ENCODE measurements at regions not wholly inside any gene's neighbourhood (a gene's known extent, or its start where the extent isn't known, plus 50 kb on each side); places are given as distances from the start of the nearest gene placed in this dataset.

- ChIA-PET CTCF (interaction anchor here (1.0 to 1.5 kb wide), 4 partner anchors 27 to 823 kb away, joined by 3 read pairs; no protein-coding TSS in a partner anchor), POLR2A (no interaction called here)
- WGBS (ENCODE audit: insufficient coverage): 14% methylated on average over 6 of the region's 6 CpGs
- DNase-seq: peak; percentile 24 to 89 (median 87)
- Histone ChIP-seq H3K36me3 (ENCODE audit: control insufficient read depth in 4 of 4, insufficient read depth in 4 of 4, low read length in 3 of 4) (no peaks in the 10 kb centered on the region), H3K27me3 (replicated peaks in 2 of 5; ENCODE audit: control insufficient read depth in 4 of 5, insufficient read depth in 5 of 5, low read length in 4 of 5) (peaks cover 0 to 14% (median 9%) of the 10 kb centered on the region in 5 experiments), H3K4me3 (ENCODE audit: control insufficient read depth in 1 of 7, extremely low read depth in 1 of 7, insufficient read depth in 4 of 7, low read depth in 2 of 7, low read length in 6 of 7) (peak overlapping the region in 1 of 7 experiments; percentile 10), H3K4me1 (ENCODE audit: control extremely low read depth in 1 of 4, control insufficient read depth in 4 of 4, insufficient read depth in 4 of 4, low read length in 3 of 4) (peaks cover 7 to 14% (median 11%) of the 10 kb centered on the region in 4 experiments), H3K9me3 (ENCODE audit: control extremely low read depth in 1 of 5, control insufficient read depth in 4 of 5, insufficient read depth in 2 of 5, low read depth in 1 of 5, low read length in 4 of 5) (peaks cover 0 to 2% (median 0%) of the 10 kb centered on the region in 5 experiments), H3K27ac (ENCODE audit: insufficient read depth in 1 of 2, low read depth in 1 of 2, low read length in 2 of 2, poor library complexity in 1 of 2, severe bottlenecking in 2 of 2) (no peak overlapping the region)
Measured at GRCh38 chr6:134117409-134117808, 65.0 kb upstream of the SLC2A12 start.

GRCh38 chr6:134115715-134116074, 63.3 kb upstream of the SLC2A12 start:
- 98% methylated on average over 5 of the region's 7 CpGs for WGBS (ENCODE audit: insufficient coverage)
- Histone ChIP-seq H3K36me3 (ENCODE audit: control insufficient read depth in 4 of 4, insufficient read depth in 4 of 4, low read length in 3 of 4) (no peaks in the 10 kb centered on the region), H3K9me3 (ENCODE audit: control extremely low read depth in 1 of 5, control insufficient read depth in 4 of 5, insufficient read depth in 2 of 5, low read depth in 1 of 5, low read length in 4 of 5) (peaks cover 0 to 2% (median 0%) of the 10 kb centered on the region in 5 experiments), H3K27me3 (replicated peaks in 2 of 5; ENCODE audit: control insufficient read depth in 4 of 5, insufficient read depth in 5 of 5, low read length in 4 of 5) (peaks cover 0 to 14% (median 9%) of the 10 kb centered on the region in 5 experiments), H3K4me1 (ENCODE audit: control extremely low read depth in 1 of 4, control insufficient read depth in 4 of 4, insufficient read depth in 4 of 4, low read length in 3 of 4) (peaks cover 7 to 14% (median 11%) of the 10 kb centered on the region in 4 experiments), H3K4me3 (ENCODE audit: control insufficient read depth in 1 of 7, extremely low read depth in 1 of 7, insufficient read depth in 4 of 7, low read depth in 2 of 7, low read length in 6 of 7) (no peak overlapping the region), H3K27ac (ENCODE audit: insufficient read depth in 1 of 2, low read depth in 1 of 2, low read length in 2 of 2, poor library complexity in 1 of 2, severe bottlenecking in 2 of 2) (no peak overlapping the region)
- DNase-seq: no peak
- CTCF ChIA-PET: interaction anchor here (0.7 to 1.4 kb wide), 3 partner anchors 9 to 17 kb away, joined by 3 read pairs; no protein-coding TSS in a partner anchor
- POLR2A ChIA-PET: no interaction called here

- Histone ChIP-seq H3K36me3 (ENCODE audit: control insufficient read depth in 4 of 4, insufficient read depth in 4 of 4, low read length in 3 of 4) (no peaks in the 10 kb centered on the region), H3K4me3 (ENCODE audit: control insufficient read depth in 1 of 7, extremely low read depth in 1 of 7, insufficient read depth in 4 of 7, low read depth in 2 of 7, low read length in 6 of 7) (no peak overlapping the region), H3K9me3 (ENCODE audit: control extremely low read depth in 1 of 5, control insufficient read depth in 4 of 5, insufficient read depth in 2 of 5, low read depth in 1 of 5, low read length in 4 of 5) (no peaks in the 10 kb centered on the region), H3K4me1 (ENCODE audit: control extremely low read depth in 1 of 4, control insufficient read depth in 4 of 4, insufficient read depth in 4 of 4, low read length in 3 of 4) (peaks cover 7 to 14% (median 11%) of the 10 kb centered on the region in 4 experiments), H3K27me3 (replicated peaks in 2 of 5; ENCODE audit: control insufficient read depth in 4 of 5, insufficient read depth in 5 of 5, low read length in 4 of 5) (peaks cover 0 to 14% (median 9%) of the 10 kb centered on the region in 5 experiments), H3K27ac (ENCODE audit: insufficient read depth in 1 of 2, low read depth in 1 of 2, low read length in 2 of 2, poor library complexity in 1 of 2, severe bottlenecking in 2 of 2) (no peak overlapping the region)
- WGBS (ENCODE audit: insufficient coverage): 52% methylated on average over 31 of the region's 47 CpGs
- no peak for DNase-seq
- CTCF ChIA-PET: interaction anchor here (0.7 to 1.4 kb wide), 3 partner anchors 8 to 16 kb away, joined by 3 read pairs; no protein-coding TSS in a partner anchor
- POLR2A ChIA-PET: no interaction called here
Measured at GRCh38 chr6:134114918-134115714, 62.7 kb upstream of the SLC2A12 start.

GRCh38 chr6:134114489-134114888, 62.1 kb upstream of the SLC2A12 start:
- no peak for DNase-seq
- H3K27me3 ChIP-seq (replicated peaks in 2 of 5; ENCODE audit: control insufficient read depth in 4 of 5, insufficient read depth in 5 of 5, low read length in 4 of 5): peaks cover 0 to 14% (median 9%) of the 10 kb centered on the region in 5 experiments
- H3K4me3 ChIP-seq (ENCODE audit: control insufficient read depth in 1 of 7, extremely low read depth in 1 of 7, insufficient read depth in 4 of 7, low read depth in 2 of 7, low read length in 6 of 7): no peak overlapping the region
- POLR2A ChIA-PET: no interaction called here
- no peaks in the 10 kb centered on the region for H3K9me3 ChIP-seq (ENCODE audit: control extremely low read depth in 1 of 5, control insufficient read depth in 4 of 5, insufficient read depth in 2 of 5, low read depth in 1 of 5, low read length in 4 of 5)
- CTCF ChIA-PET: interaction anchor here (0.8 to 7.7 kb wide), 2 partner anchors 15 to 191 kb away, joined by 3 to 72 read pairs; no protein-coding TSS in a partner anchor
- no peak overlapping the region for H3K27ac ChIP-seq (ENCODE audit: insufficient read depth in 1 of 2, low read depth in 1 of 2, low read length in 2 of 2, poor library complexity in 1 of 2, severe bottlenecking in 2 of 2)
- no peaks in the 10 kb centered on the region for H3K36me3 ChIP-seq (ENCODE audit: control insufficient read depth in 4 of 4, insufficient read depth in 4 of 4, low read length in 3 of 4)
- WGBS (ENCODE audit: insufficient coverage): no CpG with 5 or more reads among the region's 3 CpGs
- H3K4me1 ChIP-seq (ENCODE audit: control extremely low read depth in 1 of 4, control insufficient read depth in 4 of 4, insufficient read depth in 4 of 4, low read length in 3 of 4): peaks cover 7 to 14% (median 11%) of the 10 kb centered on the region in 4 experiments

GRCh38 chr6:134111726-134112125, 59.3 kb upstream of the SLC2A12 start:
- ChIA-PET CTCF (interaction anchor here (0.7 to 7.7 kb wide), 17 partner anchors 10 to 1335 kb away, joined by 3 to 72 read pairs (median 4); no protein-coding TSS in a partner anchor), POLR2A (no interaction called here)
- no peak for DNase-seq
- H3K4me3 ChIP-seq (ENCODE audit: control insufficient read depth in 1 of 7, extremely low read depth in 1 of 7, insufficient read depth in 4 of 7, low read depth in 2 of 7, low read length in 6 of 7): no peak overlapping the region
- H3K9me3 ChIP-seq (ENCODE audit: control extremely low read depth in 1 of 5, control insufficient read depth in 4 of 5, insufficient read depth in 2 of 5, low read depth in 1 of 5, low read length in 4 of 5): no peaks in the 10 kb centered on the region
- H3K4me1 ChIP-seq (ENCODE audit: control extremely low read depth in 1 of 4, control insufficient read depth in 4 of 4, insufficient read depth in 4 of 4, low read length in 3 of 4): peaks cover 0 to 2% (median 0%) of the 10 kb centered on the region in 4 experiments
- peaks cover 0 to 14% (median 9%) of the 10 kb centered on the region in 5 experiments for H3K27me3 ChIP-seq (replicated peaks in 2 of 5; ENCODE audit: control insufficient read depth in 4 of 5, insufficient read depth in 5 of 5, low read length in 4 of 5)
- no peaks in the 10 kb centered on the region for H3K36me3 ChIP-seq (ENCODE audit: control insufficient read depth in 4 of 4, insufficient read depth in 4 of 4, low read length in 3 of 4)
- WGBS (ENCODE audit: insufficient coverage): 100% methylated on average over 3 of the region's 5 CpGs
- H3K27ac ChIP-seq (ENCODE audit: insufficient read depth in 1 of 2, low read depth in 1 of 2, low read length in 2 of 2, poor library complexity in 1 of 2, severe bottlenecking in 2 of 2): no peak overlapping the region

GRCh38 chr6:134111062-134111677, 58.7 kb upstream of the SLC2A12 start:
- peaks cover 0 to 14% (median 9%) of the 10 kb centered on the region in 5 experiments for H3K27me3 ChIP-seq (replicated peaks in 2 of 5; ENCODE audit: control insufficient read depth in 4 of 5, insufficient read depth in 5 of 5, low read length in 4 of 5)
- peaks cover 0 to 2% (median 0%) of the 10 kb centered on the region in 4 experiments for H3K4me1 ChIP-seq (ENCODE audit: control extremely low read depth in 1 of 4, control insufficient read depth in 4 of 4, insufficient read depth in 4 of 4, low read length in 3 of 4)
- H3K4me3 ChIP-seq (ENCODE audit: control insufficient read depth in 1 of 7, extremely low read depth in 1 of 7, insufficient read depth in 4 of 7, low read depth in 2 of 7, low read length in 6 of 7): no peak overlapping the region
- DNase-seq: peak; percentile 74 to 87 (median 85)
- WGBS (ENCODE audit: insufficient coverage): 100% methylated on average over 2 of the region's 4 CpGs
- H3K9me3 ChIP-seq (ENCODE audit: control extremely low read depth in 1 of 5, control insufficient read depth in 4 of 5, insufficient read depth in 2 of 5, low read depth in 1 of 5, low read length in 4 of 5): no peaks in the 10 kb centered on the region
- ChIA-PET POLR2A (no interaction called here), CTCF (interaction anchor here (0.7 to 7.7 kb wide), 15 partner anchors 10 to 829 kb away, joined by 3 to 72 read pairs (median 4); no protein-coding TSS in a partner anchor)
- H3K27ac ChIP-seq (ENCODE audit: insufficient read depth in 1 of 2, low read depth in 1 of 2, low read length in 2 of 2, poor library complexity in 1 of 2, severe bottlenecking in 2 of 2): no peak overlapping the region
- H3K36me3 ChIP-seq (ENCODE audit: control insufficient read depth in 4 of 4, insufficient read depth in 4 of 4, low read length in 3 of 4): no peaks in the 10 kb centered on the region
